Cardiac muscle cell (in vitro differentiated cells and primary cell): ENCODE measurements at regions not wholly inside any gene's neighbourhood (a gene's known extent, or its start where the extent isn't known, plus 50 kb on each side); places are given as distances from the start of the nearest gene placed in this dataset.
"Not testable (repeated sequence)": the region's sequence is repeated elsewhere in the genome, so short reads cannot be mapped to it uniquely, and the experiment has no call there.

ENCODE experiments used
- DNase-seq, 2 donors: peaks; one replicate each; pipeline versions ENCODE4 v3.0.0 to v3.0.0-alpha.2; 2010 to 2017; ENCODE audit warnings: low read depth in 1 of 2, low spot score in 1 of 2
- H3K27ac ChIP-seq: fragments of 200-600 bp; sonication (generic); 2 replicates; pipeline ENCODE4 v1.5.1; 2016
- H3K27me3 ChIP-seq: fragments of 200-600 bp; sonication (generic); 2 replicates; pipeline ENCODE4 v1.6.0; 2016; ENCODE audit warnings: control low read depth
- H3K36me3 ChIP-seq: fragments of 200-600 bp; sonication (generic); 2 replicates; pipeline ENCODE4 v1.5.1; 2016; ENCODE audit warnings: control low read depth
- H3K4me1 ChIP-seq: fragments of 200-600 bp; sonication (generic); 2 replicates; pipeline ENCODE4 v1.8.1; 2017; ENCODE audit warnings: low read depth, mild to moderate bottlenecking, mixed run types
- H3K4me3 ChIP-seq: fragments of 200-600 bp; sonication (generic); 2 replicates; pipeline ENCODE4 v1.5.1; 2016; ENCODE audit warnings: mild to moderate bottlenecking
- H3K9me3 ChIP-seq: fragments of 200-600 bp; sonication (generic); 2 replicates; pipeline ENCODE4 v1.5.1; 2017; ENCODE audit warnings: low read depth, mild to moderate bottlenecking, control low read depth
- CTCF ChIP-seq: IDR thresholded peaks from 2 replicates; pipeline ENCODE4 v1.5.1; 2012; ENCODE audit warnings: low read depth, mild to moderate bottlenecking, low read length

- Histone ChIP-seq H3K4me3 (no peak overlapping the region), H3K27ac (no peak overlapping the region), H3K9me3 (no peaks in the 10 kb centered on the region), H3K4me1 (no peaks in the 10 kb centered on the region), H3K27me3 (no peaks in the 10 kb centered on the region), H3K36me3 (no peaks in the 10 kb centered on the region)
- TF ChIP-seq CTCF = no peak
- no peak for DNase-seq
Observed at GRCh38 chr18:11454040-11454439, 155.4 kb upstream of the SLC35G4 start.

GRCh38 chr18:11444169-11444568, 165.2 kb upstream of the SLC35G4 start:
- H3K4me1 ChIP-seq, DNase-seq, H3K27me3 ChIP-seq, H3K9me3 ChIP-seq, H3K36me3 ChIP-seq, H3K4me3 ChIP-seq, H3K27ac ChIP-seq: not testable (repeated sequence)

GRCh38 chr18:11437046-11437445, 172.3 kb upstream of the SLC35G4 start:
- H3K36me3 ChIP-seq = no peaks in the 10 kb centered on the region
- H3K27ac ChIP-seq = no peak overlapping the region
- DNase-seq = no peak
- no peaks in the 10 kb centered on the region for H3K27me3 ChIP-seq
- TF ChIP-seq CTCF = no peak
- no peaks in the 10 kb centered on the region for H3K9me3 ChIP-seq
- H3K4me3 ChIP-seq = no peak overlapping the region
- H3K4me1 ChIP-seq = no peaks in the 10 kb centered on the region

- no peaks in the 10 kb centered on the region for H3K4me1 ChIP-seq
- no peaks in the 10 kb centered on the region for H3K9me3 ChIP-seq
- DNase-seq = no peak
- no peaks in the 10 kb centered on the region for H3K27me3 ChIP-seq
- H3K36me3 ChIP-seq = no peaks in the 10 kb centered on the region
- TF ChIP-seq CTCF = no peak
- H3K4me3 ChIP-seq = no peak overlapping the region
- H3K27ac ChIP-seq = no peak overlapping the region
Observed at GRCh38 chr18:11432360-11432811, 177.0 kb upstream of the SLC35G4 start.

- no peak for DNase-seq
- no peaks in the 10 kb centered on the region for H3K9me3 ChIP-seq
- no peaks in the 10 kb centered on the region for H3K4me1 ChIP-seq
- TF ChIP-seq CTCF = no peak
- no peak overlapping the region for H3K4me3 ChIP-seq
- H3K27ac ChIP-seq = no peak overlapping the region
- no peaks in the 10 kb centered on the region for H3K36me3 ChIP-seq
- H3K27me3 ChIP-seq = no peaks in the 10 kb centered on the region
Observed at GRCh38 chr18:11429876-11430275, 179.5 kb upstream of the SLC35G4 start.

- no peaks in the 10 kb centered on the region for H3K36me3 ChIP-seq
- no peak overlapping the region for H3K4me3 ChIP-seq
- no peaks in the 10 kb centered on the region for H3K9me3 ChIP-seq
- H3K4me1 ChIP-seq = no peaks in the 10 kb centered on the region
- H3K27ac ChIP-seq = no peak overlapping the region
- no peak for TF ChIP-seq CTCF
- no peaks in the 10 kb centered on the region for H3K27me3 ChIP-seq
- DNase-seq = peak in 1 of 2 donors; percentile 29
Observed at GRCh38 chr18:11425211-11425610, 184.2 kb upstream of the SLC35G4 start.
